ENCODE measurements at regions not wholly inside any gene's neighbourhood (a gene's known extent, or its start where the extent isn't known, plus 50 kb on each side); places are given as distances from the start of the nearest gene placed in this dataset.
"Not testable (repeated sequence)": the region's sequence is repeated elsewhere in the genome, so short reads cannot be mapped to it uniquely, and the experiment has no call there.

DNA sequence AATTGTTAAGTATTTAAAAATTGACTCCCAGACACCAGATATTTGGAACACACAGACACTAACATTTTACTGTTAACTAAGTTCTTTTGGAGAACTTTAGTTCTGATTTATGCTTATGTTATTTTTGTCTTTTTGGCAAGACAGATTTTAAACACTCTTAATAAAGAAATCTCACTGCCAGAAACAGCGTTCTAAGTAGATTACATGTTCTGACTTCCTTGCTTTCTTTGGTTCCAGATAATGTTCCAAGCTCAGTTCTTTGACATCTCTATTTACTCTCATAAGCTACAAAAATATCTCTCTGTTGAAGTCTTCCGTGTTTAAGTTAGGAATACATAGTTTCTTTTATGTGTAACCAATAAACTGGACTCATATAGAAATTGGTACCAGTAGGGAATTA lies 1699.6 kb downstream of the OTOL1 start:
- CTCF ChIA-PET = no interaction called here
- DNase-seq (no peak), ATAC-seq (replicated peaks in 1 of 4) (no peak)
- Mint-ChIP-seq H3K36me3 (no peaks in the 10 kb centered on the region), H3K9me3 (peaks cover 6 to 22% (median 9%) of the 10 kb centered on the region in 3 donors), H3K27ac (no peak overlapping the region), H3K27me3 (no peaks in the 10 kb centered on the region), H3K4me1 (no peaks in the 10 kb centered on the region), H3K4me3 (no peak overlapping the region)
- no peak overlapping the region for H3K4me3 ChIP-seq (ENCODE audit: control insufficient read depth in 1 of 2, extremely low read depth in 1 of 2, low read length in 1 of 2)
- no peaks in the 10 kb centered on the region for H3K36me3 ChIP-seq (ENCODE audit: control insufficient read depth in 2 of 2, extremely low read depth in 1 of 2, insufficient read depth in 1 of 2, low read length in 1 of 2)
- H3K27ac ChIP-seq (ENCODE audit: low read length) = no peak overlapping the region
- no peaks in the 10 kb centered on the region for H3K27me3 ChIP-seq (replicated peaks in 1 of 2; ENCODE audit: control insufficient read depth in 2 of 2, extremely low read depth in 1 of 2, insufficient read depth in 2 of 2, low read length in 1 of 2)
- WGBS (ENCODE audit: insufficient coverage) = no CpG with 5 or more reads among the region's 2 CpGs
- H3K4me1 ChIP-seq (ENCODE audit: control insufficient read depth in 1 of 2, extremely low read depth in 1 of 2, insufficient read depth in 2 of 2, low read length in 2 of 2) = no peaks in the 10 kb centered on the region
- H3K9me3 ChIP-seq = peaks cover 4% of the 10 kb centered on the region
- POLR2A ChIA-PET = no interaction called here

- peaks cover 5 to 28% (median 14%) of the 10 kb centered on the region in 3 donors for H3K9me3 Mint-ChIP-seq
- H3K4me1 Mint-ChIP-seq = no peaks in the 10 kb centered on the region
- 20% methylated on average over 1 of the region's 1 CpG for WGBS (ENCODE audit: insufficient coverage)
- H3K27ac ChIP-seq (ENCODE audit: low read length) = no peak overlapping the region
- H3K27me3 Mint-ChIP-seq = no peaks in the 10 kb centered on the region
- DNase-seq (no peak), ATAC-seq (replicated peaks in 1 of 4) (no peak)
- no peaks in the 10 kb centered on the region for H3K36me3 ChIP-seq (ENCODE audit: control insufficient read depth in 2 of 2, extremely low read depth in 1 of 2, insufficient read depth in 1 of 2, low read length in 1 of 2)
- no peaks in the 10 kb centered on the region for H3K4me1 ChIP-seq (ENCODE audit: control insufficient read depth in 1 of 2, extremely low read depth in 1 of 2, insufficient read depth in 2 of 2, low read length in 2 of 2)
- H3K4me3 Mint-ChIP-seq = no peak overlapping the region
- H3K27me3 ChIP-seq (replicated peaks in 1 of 2; ENCODE audit: control insufficient read depth in 2 of 2, extremely low read depth in 1 of 2, insufficient read depth in 2 of 2, low read length in 1 of 2) = no peaks in the 10 kb centered on the region
- no peaks in the 10 kb centered on the region for H3K9me3 ChIP-seq
- H3K27ac Mint-ChIP-seq = no peak overlapping the region
- no peaks in the 10 kb centered on the region for H3K36me3 Mint-ChIP-seq
- ChIA-PET POLR2A (no interaction called here), CTCF (no interaction called here)
- H3K4me3 ChIP-seq (ENCODE audit: control insufficient read depth in 1 of 2, extremely low read depth in 1 of 2, low read length in 1 of 2) = no peak overlapping the region
Observed at GRCh38 chr3:163185721-163186350, 1689.2 kb downstream of the OTOL1 start.

DNA sequence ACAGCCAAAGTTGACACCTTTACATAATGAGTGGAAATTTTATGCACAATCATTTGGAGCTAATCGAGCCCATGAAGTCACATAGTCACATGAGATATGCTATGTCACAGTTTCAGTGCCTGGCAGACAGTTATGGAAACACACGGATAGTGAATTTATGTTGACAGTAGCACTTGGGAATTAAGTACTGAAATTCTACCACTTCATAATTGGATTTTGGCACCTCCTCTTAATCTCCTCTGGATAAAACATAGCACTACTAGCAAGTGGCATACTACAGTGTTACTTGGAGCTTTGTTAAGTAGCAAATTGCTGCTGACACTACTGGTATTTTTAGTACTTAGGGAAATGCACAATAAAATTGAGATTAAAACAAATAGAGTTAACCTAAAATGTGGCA lies 1679.4 kb downstream of the OTOL1 start:
- Histone ChIP-seq H3K27ac (ENCODE audit: low read length) (no peak overlapping the region), H3K4me3 (ENCODE audit: control insufficient read depth in 1 of 2, extremely low read depth in 1 of 2, low read length in 1 of 2) (no peak overlapping the region), H3K9me3 (no peaks in the 10 kb centered on the region), H3K4me1 (ENCODE audit: control insufficient read depth in 1 of 2, extremely low read depth in 1 of 2, insufficient read depth in 2 of 2, low read length in 2 of 2) (no peaks in the 10 kb centered on the region), H3K36me3 (ENCODE audit: control insufficient read depth in 2 of 2, extremely low read depth in 1 of 2, insufficient read depth in 1 of 2, low read length in 1 of 2) (no peaks in the 10 kb centered on the region), H3K27me3 (replicated peaks in 1 of 2; ENCODE audit: control insufficient read depth in 2 of 2, extremely low read depth in 1 of 2, insufficient read depth in 2 of 2, low read length in 1 of 2) (no peaks in the 10 kb centered on the region)
- CTCF ChIA-PET = no interaction called here
- no peaks in the 10 kb centered on the region for H3K36me3 Mint-ChIP-seq
- ATAC-seq (replicated peaks in 1 of 4) (no peak), DNase-seq (no peak)
- WGBS (ENCODE audit: insufficient coverage) = no CpG with 5 or more reads among the region's 2 CpGs
- H3K27ac Mint-ChIP-seq = no peak overlapping the region
- no peaks in the 10 kb centered on the region for H3K4me1 Mint-ChIP-seq
- H3K9me3 Mint-ChIP-seq = peaks cover 12 to 24% (median 18%) of the 10 kb centered on the region in 3 donors
- no peak overlapping the region for H3K4me3 Mint-ChIP-seq
- no peaks in the 10 kb centered on the region for H3K27me3 Mint-ChIP-seq
- POLR2A ChIA-PET = interaction anchor here in 1 of 2 donors (0.5 to 0.6 kb wide), 2 partner anchors 540 to 1172 kb away, joined by 4 to 6 read pairs; no protein-coding TSS in a partner anchor

DNA sequence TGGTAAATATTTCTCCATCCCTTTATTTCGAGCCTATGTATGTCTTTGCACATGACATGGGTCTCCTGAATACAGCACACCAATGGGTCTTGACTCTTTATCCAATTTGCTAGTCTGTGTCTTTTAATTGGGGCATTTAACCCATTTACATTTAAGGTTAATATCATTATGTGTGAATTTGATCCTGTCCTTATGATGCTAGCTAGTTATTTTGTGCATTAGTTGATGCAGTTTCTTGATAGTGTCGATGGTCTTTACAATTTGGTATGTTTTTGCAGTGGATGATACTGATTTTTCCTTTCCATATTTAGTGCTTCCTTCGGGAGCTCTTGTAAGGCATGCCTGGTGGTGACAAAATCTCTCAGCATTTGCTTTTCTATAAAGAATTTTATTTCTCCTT lies 1675.9 kb downstream of the OTOL1 start:
- H3K9me3 Mint-ChIP-seq = peaks cover 19 to 34% (median 23%) of the 10 kb centered on the region in 3 donors
- H3K27ac ChIP-seq (ENCODE audit: low read length); ATAC-seq (replicated peaks in 1 of 4); H3K36me3 Mint-ChIP-seq; CTCF ChIA-PET; H3K27me3 Mint-ChIP-seq; H3K27me3 ChIP-seq (replicated peaks in 1 of 2; ENCODE audit: control insufficient read depth in 2 of 2, extremely low read depth in 1 of 2, insufficient read depth in 2 of 2, low read length in 1 of 2); H3K4me1 Mint-ChIP-seq; H3K4me3 ChIP-seq (ENCODE audit: control insufficient read depth in 1 of 2, extremely low read depth in 1 of 2, low read length in 1 of 2); H3K4me1 ChIP-seq (ENCODE audit: control insufficient read depth in 1 of 2, extremely low read depth in 1 of 2, insufficient read depth in 2 of 2, low read length in 2 of 2); H3K36me3 ChIP-seq (ENCODE audit: control insufficient read depth in 2 of 2, extremely low read depth in 1 of 2, insufficient read depth in 1 of 2, low read length in 1 of 2); H3K4me3 Mint-ChIP-seq; H3K27ac Mint-ChIP-seq; H3K9me3 ChIP-seq; POLR2A ChIA-PET; DNase-seq: not testable (repeated sequence)
- WGBS (ENCODE audit: insufficient coverage) = 17% methylated on average over 1 of the region's 3 CpGs

DNA sequence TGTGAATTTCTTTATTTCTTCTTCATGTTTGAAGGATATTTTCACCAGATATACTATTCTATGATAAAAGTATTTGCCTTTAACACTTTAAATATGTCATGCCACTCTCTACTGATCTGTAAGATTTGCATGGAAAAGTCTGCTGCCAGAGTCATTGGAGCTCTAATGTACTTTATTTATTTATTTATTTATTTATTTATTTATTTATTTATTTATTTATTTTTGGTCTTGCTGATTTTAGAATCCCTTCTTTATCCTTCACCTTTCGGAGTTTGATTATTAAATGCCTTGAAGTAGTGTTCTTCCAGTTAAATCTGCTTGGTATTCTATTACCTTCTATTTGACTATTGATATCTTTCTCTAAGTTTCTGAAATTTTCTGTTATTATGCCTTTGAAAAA lies 1669.6 kb downstream of the OTOL1 start:
- Mint-ChIP-seq H3K27ac (no peak overlapping the region), H3K27me3 (no peaks in the 10 kb centered on the region), H3K4me3 (no peak overlapping the region), H3K4me1 (no peaks in the 10 kb centered on the region), H3K36me3 (no peaks in the 10 kb centered on the region), H3K9me3 (peaks cover 23 to 35% (median 25%) of the 10 kb centered on the region in 3 donors)
- Histone ChIP-seq H3K9me3 (no peaks in the 10 kb centered on the region), H3K27ac (ENCODE audit: low read length) (no peak overlapping the region), H3K36me3 (ENCODE audit: control insufficient read depth in 2 of 2, extremely low read depth in 1 of 2, insufficient read depth in 1 of 2, low read length in 1 of 2) (no peaks in the 10 kb centered on the region), H3K4me3 (ENCODE audit: control insufficient read depth in 1 of 2, extremely low read depth in 1 of 2, low read length in 1 of 2) (no peak overlapping the region), H3K27me3 (replicated peaks in 1 of 2; ENCODE audit: control insufficient read depth in 2 of 2, extremely low read depth in 1 of 2, insufficient read depth in 2 of 2, low read length in 1 of 2) (no peaks in the 10 kb centered on the region), H3K4me1 (ENCODE audit: control insufficient read depth in 1 of 2, extremely low read depth in 1 of 2, insufficient read depth in 2 of 2, low read length in 2 of 2) (no peaks in the 10 kb centered on the region)
- ATAC-seq (replicated peaks in 1 of 4) = no peak
- CTCF ChIA-PET = no interaction called here
- DNase-seq = no peak
- no CpG with 5 or more reads among the region's 1 CpG for WGBS (ENCODE audit: insufficient coverage)
- POLR2A ChIA-PET = no interaction called here

DNA sequence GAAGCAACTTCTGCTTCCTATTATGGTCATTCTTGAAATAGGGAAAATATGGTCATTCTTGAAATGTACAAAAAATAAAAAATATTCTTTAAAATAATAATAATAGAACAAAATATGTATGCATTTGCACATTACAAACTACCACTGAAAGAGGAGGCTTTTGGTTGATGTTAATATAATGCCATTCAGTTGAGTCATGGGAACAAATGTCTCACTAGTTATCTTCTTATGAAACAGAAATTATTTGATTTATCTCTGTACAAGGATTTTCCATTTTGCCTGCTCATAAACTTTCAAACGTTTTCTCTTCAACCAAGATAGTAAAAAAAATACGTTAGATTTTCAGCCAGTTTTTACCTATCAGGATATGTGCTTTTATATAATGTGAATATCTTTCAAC lies 1662.7 kb downstream of the OTOL1 start:
- Histone ChIP-seq H3K4me1 (ENCODE audit: control insufficient read depth in 1 of 2, extremely low read depth in 1 of 2, insufficient read depth in 2 of 2, low read length in 2 of 2) (no peaks in the 10 kb centered on the region), H3K27me3 (replicated peaks in 1 of 2; ENCODE audit: control insufficient read depth in 2 of 2, extremely low read depth in 1 of 2, insufficient read depth in 2 of 2, low read length in 1 of 2) (no peaks in the 10 kb centered on the region), H3K4me3 (ENCODE audit: control insufficient read depth in 1 of 2, extremely low read depth in 1 of 2, low read length in 1 of 2) (no peak overlapping the region), H3K36me3 (ENCODE audit: control insufficient read depth in 2 of 2, extremely low read depth in 1 of 2, insufficient read depth in 1 of 2, low read length in 1 of 2) (no peaks in the 10 kb centered on the region), H3K27ac (ENCODE audit: low read length) (no peak overlapping the region), H3K9me3 (no peaks in the 10 kb centered on the region)
- H3K27ac Mint-ChIP-seq = no peak overlapping the region
- no peak for DNase-seq
- no peaks in the 10 kb centered on the region for H3K27me3 Mint-ChIP-seq
- no peak for ATAC-seq (replicated peaks in 1 of 4)
- no CpG with 5 or more reads among the region's 2 CpGs for WGBS (ENCODE audit: insufficient coverage)
- ChIA-PET CTCF (no interaction called here), POLR2A (no interaction called here)
- no peak overlapping the region for H3K4me3 Mint-ChIP-seq
- H3K4me1 Mint-ChIP-seq = no peaks in the 10 kb centered on the region
- no peaks in the 10 kb centered on the region for H3K36me3 Mint-ChIP-seq
- peaks cover 6 to 9% (median 8%) of the 10 kb centered on the region in 3 donors for H3K9me3 Mint-ChIP-seq

DNA sequence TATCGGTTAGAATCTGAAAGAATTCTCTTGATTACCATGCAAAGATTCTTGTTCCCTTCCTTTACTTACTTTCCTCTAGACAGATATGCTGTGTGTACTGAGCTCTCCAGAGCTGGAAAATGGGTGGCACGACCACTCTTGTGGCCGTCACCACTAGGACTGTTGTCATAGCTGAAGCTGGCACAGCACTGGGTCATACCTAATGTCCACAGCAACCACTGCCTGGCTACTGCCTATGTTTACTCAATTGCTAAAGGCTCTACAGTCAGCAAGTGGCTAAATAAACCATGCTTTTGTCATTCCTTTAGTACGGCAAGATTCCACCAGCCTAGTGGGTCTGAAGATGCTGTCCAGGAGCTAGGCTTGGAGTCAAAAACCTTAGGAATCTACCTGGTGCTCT lies 1643.0 kb downstream of the OTOL1 start:
- no peaks in the 10 kb centered on the region for H3K9me3 ChIP-seq
- H3K36me3 ChIP-seq (ENCODE audit: control insufficient read depth in 2 of 2, extremely low read depth in 1 of 2, insufficient read depth in 1 of 2, low read length in 1 of 2) = no peaks in the 10 kb centered on the region
- no peaks in the 10 kb centered on the region for H3K4me1 Mint-ChIP-seq
- DNase-seq = no peak
- no peak overlapping the region for H3K4me3 ChIP-seq (ENCODE audit: control insufficient read depth in 1 of 2, extremely low read depth in 1 of 2, low read length in 1 of 2)
- no peaks in the 10 kb centered on the region for H3K27me3 ChIP-seq (replicated peaks in 1 of 2; ENCODE audit: control insufficient read depth in 2 of 2, extremely low read depth in 1 of 2, insufficient read depth in 2 of 2, low read length in 1 of 2)
- H3K4me3 Mint-ChIP-seq = no peak overlapping the region
- no peaks in the 10 kb centered on the region for H3K4me1 ChIP-seq (ENCODE audit: control insufficient read depth in 1 of 2, extremely low read depth in 1 of 2, insufficient read depth in 2 of 2, low read length in 2 of 2)
- no peaks in the 10 kb centered on the region for H3K36me3 Mint-ChIP-seq
- no peaks in the 10 kb centered on the region for H3K27me3 Mint-ChIP-seq
- no peak for ATAC-seq (replicated peaks in 1 of 4)
- CTCF ChIA-PET = no interaction called here
- H3K9me3 Mint-ChIP-seq = peaks cover 16 to 18% (median 17%) of the 10 kb centered on the region in 3 donors
- POLR2A ChIA-PET = no interaction called here
- 71% methylated on average over 3 of the region's 4 CpGs for WGBS (ENCODE audit: insufficient coverage)
- no peak overlapping the region for H3K27ac Mint-ChIP-seq
- no peak overlapping the region for H3K27ac ChIP-seq (ENCODE audit: low read length)

All from T-cell (primary cell).